ENCODE measurements at regions not wholly inside any gene's neighbourhood (a gene's known extent, or its start where the extent isn't known, plus 50 kb on each side); places are given as distances from the start of the nearest gene placed in this dataset.
"Not testable (repeated sequence)": the region's sequence is repeated elsewhere in the genome, so short reads cannot be mapped to it uniquely, and the experiment has no call there.

- no peak for DNase-seq
Observed at GRCh38 chr18:22044474-22045220, 124.7 kb upstream of the GATA6 start.

- no peak for DNase-seq
Observed at GRCh38 chr18:22045221-22045918, 124.0 kb upstream of the GATA6 start.

GRCh38 chr18:22046473-22046872 lies 122.9 kb upstream of the GATA6 start:
- no peak for DNase-seq

GRCh38 chr18:22047485-22047884 lies 121.9 kb upstream of the GATA6 start:
- DNase-seq, result no peak

- no peak for DNase-seq
Observed at GRCh38 chr18:22048221-22048620, 121.2 kb upstream of the GATA6 start.

- no peak for DNase-seq
Observed at GRCh38 chr18:22048932-22049615, 120.3 kb upstream of the GATA6 start.

- no peak for DNase-seq
Observed at GRCh38 chr18:22052405-22053105, 116.8 kb upstream of the GATA6 start.

- no peak for DNase-seq
Observed at GRCh38 chr18:22055466-22056238, 113.7 kb upstream of the GATA6 start.

- no peak for DNase-seq
Observed at GRCh38 chr18:22056950-22057349, 112.4 kb upstream of the GATA6 start.

GRCh38 chr18:22057908-22058527 lies 111.4 kb upstream of the GATA6 start:
- DNase-seq, result no peak

GRCh38 chr18:22060361-22060760 lies 109.0 kb upstream of the GATA6 start:
- DNase-seq, result no peak

GRCh38 chr18:22063102-22063501 lies 106.3 kb upstream of the GATA6 start:
- no peak for DNase-seq

- DNase-seq, result no peak
Observed at GRCh38 chr18:22063672-22064071, 105.7 kb upstream of the GATA6 start.

- no peak for DNase-seq
Observed at GRCh38 chr18:22064581-22064980, 104.8 kb upstream of the GATA6 start.

- no peak for DNase-seq
Observed at GRCh38 chr18:22065311-22065710, 104.1 kb upstream of the GATA6 start.

- no peak for DNase-seq
Observed at GRCh38 chr18:22066083-22066485, 103.3 kb upstream of the GATA6 start.

- no peak for DNase-seq
Observed at GRCh38 chr18:22067109-22067508, 102.3 kb upstream of the GATA6 start.

GRCh38 chr18:22067682-22068081 lies 101.7 kb upstream of the GATA6 start:
- DNase-seq, result no peak

- not testable (repeated sequence) for DNase-seq
Observed at GRCh38 chr18:22068784-22069183, 100.6 kb upstream of the GATA6 start.

- no peak for DNase-seq
Observed at GRCh38 chr18:22069916-22070315, 99.5 kb upstream of the GATA6 start.

- DNase-seq, result no peak
Observed at GRCh38 chr18:22073411-22073810, 96.0 kb upstream of the GATA6 start.

Data from NCI-H1417 (cell line).